ENCODE measurements at regions not wholly inside any gene's neighbourhood (a gene's known extent, or its start where the extent isn't known, plus 50 kb on each side); places are given as distances from the start of the nearest gene placed in this dataset.

GRCh38 chr4:138507522-138507921 lies 265.4 kb upstream of the SLC7A11 start:
- TF ChIP-seq, protein P1, sequence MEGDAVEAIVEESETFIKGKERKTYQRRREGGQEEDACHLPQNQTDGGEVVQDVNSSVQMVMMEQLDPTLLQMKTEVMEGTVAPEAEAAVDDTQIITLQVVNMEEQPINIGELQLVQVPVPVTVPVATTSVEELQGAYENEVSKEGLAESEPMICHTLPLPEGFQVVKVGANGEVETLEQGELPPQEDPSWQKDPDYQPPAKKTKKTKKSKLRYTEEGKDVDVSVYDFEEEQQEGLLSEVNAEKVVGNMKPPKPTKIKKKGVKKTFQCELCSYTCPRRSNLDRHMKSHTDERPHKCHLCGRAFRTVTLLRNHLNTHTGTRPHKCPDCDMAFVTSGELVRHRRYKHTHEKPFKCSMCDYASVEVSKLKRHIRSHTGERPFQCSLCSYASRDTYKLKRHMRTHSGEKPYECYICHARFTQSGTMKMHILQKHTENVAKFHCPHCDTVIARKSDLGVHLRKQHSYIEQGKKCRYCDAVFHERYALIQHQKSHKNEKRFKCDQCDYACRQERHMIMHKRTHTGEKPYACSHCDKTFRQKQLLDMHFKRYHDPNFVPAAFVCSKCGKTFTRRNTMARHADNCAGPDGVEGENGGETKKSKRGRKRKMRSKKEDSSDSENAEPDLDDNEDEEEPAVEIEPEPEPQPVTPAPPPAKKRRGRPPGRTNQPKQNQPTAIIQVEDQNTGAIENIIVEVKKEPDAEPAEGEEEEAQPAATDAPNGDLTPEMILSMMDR (conservative IDR thresholded peaks at IDR 0.05; ENCODE audit: low read length) = no peak
- TF ChIP-seq EZH2phosphoT487 (IDR thresholded peaks at IDR 0.05; ENCODE audit: borderline replicate concordance) = no peak
